Endothelial cell of umbilical vein (primary cell): ENCODE measurements at regions not wholly inside any gene's neighbourhood (a gene's known extent, or its start where the extent isn't known, plus 50 kb on each side); places are given as distances from the start of the nearest gene placed in this dataset.

Experiments used
- BruUV-seq: library from RNA; stranded (reverse); fragments of 400-500 nt; replicated peaks from 2 replicates; lab custom pipeline; 2021; lab: Mats Ljungman, UMichigan
- CTCF ChIA-PET: fragments of 300-600, 350-600 bp; sonication (Branson Sonifier 250); formaldehyde crosslinking; loops from one replicate; lab custom pipeline; 2021; ENCODE audit warnings: antibody characterized with exemption, inconsistent platforms; lab: Charles Lee
- POLR2A ChIA-PET: fragments of 300-600, 350-600 bp; sonication (Branson Sonifier 250); formaldehyde crosslinking; loops from one replicate; lab custom pipeline; 2021; ENCODE audit warnings: antibody characterized with exemption, inconsistent platforms; lab: Charles Lee
- DNase-seq: peaks from one replicate; pipeline ENCODE4 v3.0.0-alpha.2; 2011; ENCODE audit warnings: low read depth, low spot score
- FAIRE-seq: peaks from 2 replicates; lab custom pipeline; 2011; peaks lifted over from hg19 to GRCh38; lab: Jason Lieb, UNC
- H2AFZ ChIP-seq: 2 replicates; pipeline ENCODE4 v1.6.0; 2012; ENCODE audit warnings: low read depth, low read length, control low read depth, inconsistent platforms
- H3K27ac ChIP-seq: 2 replicates; pipeline ENCODE4 v1.5.1; 2011; ENCODE audit warnings: low read depth, mild to moderate bottlenecking, control low read depth, low read length, moderate library complexity; ENCODE audit not compliant: insufficient read depth
- H3K27me3 ChIP-seq, 2 experiments: 2 replicates each; pipeline versions ENCODE4 v1.6.0 to v1.6.1; 2011; ENCODE audit warnings: low read length in 2 of 2, mixed read lengths in 1 of 2; ENCODE audit not compliant: control insufficient read depth in 2 of 2, insufficient read depth in 2 of 2
- H3K36me3 ChIP-seq, 2 experiments: 2 replicates in 1 of 2; 3 replicates in 1 of 2; pipeline ENCODE4 v1.5.1; 2011; ENCODE audit warnings: low read length in 2 of 2, mild to moderate bottlenecking in 1 of 2, moderate library complexity in 1 of 2; ENCODE audit not compliant: control insufficient read depth in 2 of 2, insufficient read depth in 2 of 2; ENCODE audit errors: extremely low read depth in 1 of 2
- H3K4me1 ChIP-seq: 3 replicates; pipeline ENCODE4 v1.5.1; 2011; ENCODE audit warnings: mild to moderate bottlenecking, low read length; ENCODE audit not compliant: control insufficient read depth, insufficient read depth; ENCODE audit errors: extremely low read depth
- H3K4me2 ChIP-seq: 2 replicates; pipeline ENCODE4 v1.6.1; 2011; ENCODE audit warnings: low read length, control low read depth, mixed read lengths; ENCODE audit not compliant: insufficient read depth
- H3K4me3 ChIP-seq, 3 experiments: fragments of 200-600 bp in 1 of 3; sonication (generic), shearing (Covaris generic) in 1 of 3; replicated peaks in 1 of 3; 2 replicates each; pipeline ENCODE4 v1.5.1; 2011 to 2016; ENCODE audit warnings: control low read depth in 3 of 3, low read length in 3 of 3, mild to moderate bottlenecking in 2 of 3, inconsistent platforms in 1 of 3, low read depth in 1 of 3, moderate library complexity in 1 of 3; ENCODE audit not compliant: insufficient read depth in 1 of 3
- H3K79me2 ChIP-seq: 2 replicates; pipeline ENCODE4 v1.6.0; 2012; ENCODE audit warnings: low read length, inconsistent platforms; ENCODE audit not compliant: control insufficient read depth, insufficient read depth
- H3K9ac ChIP-seq: replicated peaks from 2 replicates; pipeline ENCODE3; 2011; ENCODE audit warnings: low read length, control low read depth; ENCODE audit not compliant: insufficient read depth; ENCODE audit errors: extremely low read depth
- H3K9me1 ChIP-seq: replicated peaks from 3 replicates; pipeline ENCODE4 v1.6.0; 2011; ENCODE audit warnings: mild to moderate bottlenecking, low read length; ENCODE audit not compliant: control insufficient read depth, insufficient read depth; ENCODE audit errors: extremely low read depth
- H3K9me3 ChIP-seq: replicated peaks from 2 replicates; pipeline ENCODE4 v1.5.1; 2012; ENCODE audit warnings: low read length, inconsistent platforms; ENCODE audit not compliant: control insufficient read depth, insufficient read depth
- H4K20me1 ChIP-seq: replicated peaks from 2 replicates; pipeline ENCODE3; 2011; ENCODE audit warnings: mild to moderate bottlenecking, low read length; ENCODE audit not compliant: control insufficient read depth, insufficient read depth; ENCODE audit errors: extremely low read depth
- CTCF ChIP-seq, 2 donors: IDR thresholded peaks; 1 replicate in 1 of 2; 2 replicates in 1 of 2; pipeline ENCODE4 v1.5.1; 2011; ENCODE audit warnings: low read length in 2 of 2, mild to moderate bottlenecking in 2 of 2, moderate library complexity in 2 of 2, control low read depth in 1 of 2, inconsistent platforms in 1 of 2, low read depth in 1 of 2; ENCODE audit not compliant: insufficient read depth in 1 of 2; ENCODE audit errors: extremely low read depth in 1 of 2
- EZH2 ChIP-seq: IDR thresholded peaks from 2 replicates; pipeline ENCODE4 v1.6.1; 2012; ENCODE audit warnings: borderline replicate concordance, low read depth, mild to moderate bottlenecking, moderate library complexity, low read length, inconsistent platforms; ENCODE audit not compliant: severe bottlenecking
- FOS ChIP-seq: IDR thresholded peaks from 2 replicates; pipeline ENCODE4 v1.6.1; 2011; ENCODE audit warnings: mild to moderate bottlenecking, low read length, moderate library complexity, borderline replicate concordance; ENCODE audit not compliant: insufficient read depth
- GATA2 ChIP-seq: IDR thresholded peaks from 2 replicates; pipeline ENCODE4 v1.7.0; 2011; ENCODE audit warnings: low read depth, mild to moderate bottlenecking, moderate library complexity, mixed read lengths, low read length; ENCODE audit not compliant: insufficient read length, insufficient read depth
- JUN ChIP-seq: IDR thresholded peaks from 2 replicates; pipeline ENCODE4 v1.6.1; 2011; ENCODE audit warnings: borderline replicate concordance, low read depth; ENCODE audit not compliant: insufficient read length, insufficient read depth
- MAX ChIP-seq: IDR thresholded peaks from 2 replicates; pipeline ENCODE4 v1.6.1; 2011; ENCODE audit not compliant: insufficient read depth, insufficient read length
- MYC ChIP-seq: IDR thresholded peaks from one replicate; pipeline ENCODE4 v1.6.1; 2011; ENCODE audit warnings: mild to moderate bottlenecking, low read depth, low read length
- POLR2A ChIP-seq: IDR thresholded peaks from 2 replicates; pipeline ENCODE4 v1.6.1; 2012; ENCODE audit warnings: low read depth, mild to moderate bottlenecking, control low read depth, low read length
- POLR2AphosphoS5 ChIP-seq: IDR thresholded peaks from 2 replicates; pipeline ENCODE4 v1.6.1; 2012; ENCODE audit warnings: low read depth, mild to moderate bottlenecking, control low read depth, low read length, moderate library complexity; ENCODE audit not compliant: insufficient read depth
- dilution Hi-C: fragments of 300-500 bp; cut with MboI; formaldehyde crosslinking; loops from one replicate; pipeline ENCODE4 v1.15.0; 2019; ENCODE audit warnings: low sequenced_read_pairs; ENCODE audit not compliant: extremely low pct_ligation_motif_present
- intact Hi-C: fragments of 100-400 bp; cut with micrococcal nuclease; formaldehyde crosslinking; loops from one replicate; pipeline ENCODE4 v1.10.0; 2022

- Histone ChIP-seq H3K4me1 (no peaks in the 10 kb centered on the region), H3K27me3 (no peaks in the 10 kb centered on the region), H2AFZ (no peak overlapping the region), H3K4me2 (no peak overlapping the region), H3K36me3 (no peaks in the 10 kb centered on the region), H3K79me2 (no peaks in the 10 kb centered on the region), H4K20me1 (no peaks in the 10 kb centered on the region), H3K9me3 (no peaks in the 10 kb centered on the region), H3K27ac (no peak overlapping the region), H3K9ac (no peak overlapping the region), H3K9me1 (no peaks in the 10 kb centered on the region), H3K4me3 (no peak overlapping the region)
- intact Hi-C loops (no loop called here), dilution Hi-C loops (no loop called here)
- FAIRE-seq (no peak), DNase-seq (no peak)
- BruUV-seq, result no TSS peak
- CTCF ChIA-PET, result no interaction called here
- POLR2A ChIA-PET, result no interaction called here
- no peak for TF ChIP-seq MYC
- no peak for TF ChIP-seq POLR2AphosphoS5
- TF ChIP-seq POLR2A, result no peak
- TF ChIP-seq JUN, result no peak
- TF ChIP-seq GATA2, result no peak
- TF ChIP-seq FOS, result no peak
- TF ChIP-seq MAX, result no peak
- no peak for TF ChIP-seq EZH2
- no peak for TF ChIP-seq CTCF (IDR thresholded peaks at IDR 0.05; ENCODE audit: extremely low read depth in 1 of 2, insufficient read depth in 1 of 2, low read depth in 1 of 2, low read length in 2 of 2)
Observed at GRCh38 chr2:118709786-118710185, 137.7 kb downstream of the EN1 start.
